Central memory CD4-positive, alpha-beta T cell (primary cell): ENCODE measurements at regions not wholly inside any gene's neighbourhood (a gene's known extent, or its start where the extent isn't known, plus 50 kb on each side); places are given as distances from the start of the nearest gene placed in this dataset.
"Not testable (repeated sequence)": the region's sequence is repeated elsewhere in the genome, so short reads cannot be mapped to it uniquely, and the experiment has no call there.

ENCODE experiments used
- DNase-seq: peaks from one replicate; pipeline ENCODE4 v3.0.0; 2022

GRCh38 chr3:176302271-176302670 is 895.0 kb downstream of the TBL1XR1 start:
- no peak for DNase-seq

- no peak for DNase-seq
Measured at GRCh38 chr3:176296066-176296597, 901.1 kb downstream of the TBL1XR1 start.

DNA sequence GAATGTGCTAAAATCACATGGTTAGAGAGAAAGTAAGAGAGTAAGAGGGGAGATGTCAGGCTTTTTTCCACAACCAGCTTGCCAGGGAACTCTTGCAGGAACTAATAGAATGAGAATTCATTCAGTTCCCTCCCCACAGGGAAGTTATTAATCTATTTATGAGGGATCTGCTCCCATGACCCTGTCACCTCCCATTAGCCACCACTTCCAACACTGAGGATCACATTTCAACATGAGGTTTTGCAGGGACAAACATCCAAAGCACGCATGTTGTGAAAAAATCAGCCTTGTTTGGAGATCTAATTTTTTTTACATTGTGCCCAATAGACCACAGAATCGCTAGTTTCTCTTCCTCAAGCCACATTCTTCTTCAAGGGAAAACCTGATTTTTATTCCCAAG is 904.0 kb downstream of the TBL1XR1 start:
- DNase-seq, result no peak

- DNase-seq, result no peak
Measured at GRCh38 chr3:176286476-176287085, 910.7 kb downstream of the TBL1XR1 start.

DNA sequence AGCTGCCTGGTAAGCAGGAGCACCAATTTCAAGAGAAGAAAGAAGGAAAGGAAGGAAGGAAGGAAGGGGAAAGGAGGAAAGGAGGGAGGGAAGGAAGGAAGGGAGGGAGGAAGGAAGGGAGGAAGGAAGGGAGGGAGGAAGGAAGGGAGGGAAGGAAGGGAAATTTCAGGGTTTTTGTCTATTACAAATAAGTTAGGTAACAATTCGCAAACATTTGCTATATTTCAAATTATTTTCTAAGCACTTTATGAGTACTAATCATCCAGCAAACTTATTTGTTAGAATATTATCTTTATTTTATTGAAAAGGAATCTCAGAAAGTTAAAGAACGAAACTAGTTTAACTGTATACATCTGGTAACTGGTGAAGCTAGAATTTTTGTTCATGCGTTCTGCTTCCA is 921.7 kb downstream of the TBL1XR1 start:
- no peak for DNase-seq

DNA sequence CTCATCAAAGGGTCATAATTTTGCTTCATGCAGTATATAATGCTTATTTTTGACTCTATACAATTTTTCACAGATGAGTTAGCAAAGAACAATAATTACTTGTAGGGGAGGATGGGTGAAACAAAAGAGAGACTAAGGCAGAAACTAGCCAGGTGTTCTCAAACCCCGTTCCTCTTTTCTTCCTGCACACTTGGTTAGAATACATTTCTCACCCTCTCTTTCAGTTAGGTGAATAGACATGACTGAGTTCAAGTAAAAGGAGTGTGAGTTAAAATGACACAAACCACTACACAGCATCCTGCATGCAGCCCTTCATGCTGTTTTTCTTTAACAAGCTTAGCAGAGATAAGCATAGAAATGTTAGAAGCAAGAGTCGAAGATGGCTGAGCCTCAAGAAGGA is 922.2 kb downstream of the TBL1XR1 start:
- no peak for DNase-seq

DNA sequence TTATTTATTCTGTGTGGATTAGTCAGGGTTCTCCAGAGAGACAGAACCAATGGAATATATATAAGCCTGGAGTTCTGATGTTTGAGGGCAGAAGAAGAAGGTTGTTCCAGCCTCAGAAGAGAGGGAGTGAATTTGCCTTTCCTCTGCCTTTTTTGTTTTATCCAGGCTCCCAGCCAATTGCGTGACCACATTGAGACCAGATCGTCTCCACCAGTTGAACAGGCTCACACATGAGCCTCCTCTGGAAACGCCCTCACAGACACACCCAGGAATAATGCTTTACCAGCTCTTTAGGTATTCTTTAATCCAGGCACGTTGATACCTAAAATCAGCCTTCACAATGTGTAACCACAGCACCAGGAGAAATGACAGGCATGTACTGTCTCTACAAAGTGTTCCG is 923.1 kb downstream of the TBL1XR1 start:
- DNase-seq, result no peak

GRCh38 chr3:176262071-176262470 is 935.2 kb downstream of the TBL1XR1 start:
- no peak for DNase-seq

GRCh38 chr3:176247191-176247590 is 950.1 kb downstream of the TBL1XR1 start:
- DNase-seq, result no peak

DNA sequence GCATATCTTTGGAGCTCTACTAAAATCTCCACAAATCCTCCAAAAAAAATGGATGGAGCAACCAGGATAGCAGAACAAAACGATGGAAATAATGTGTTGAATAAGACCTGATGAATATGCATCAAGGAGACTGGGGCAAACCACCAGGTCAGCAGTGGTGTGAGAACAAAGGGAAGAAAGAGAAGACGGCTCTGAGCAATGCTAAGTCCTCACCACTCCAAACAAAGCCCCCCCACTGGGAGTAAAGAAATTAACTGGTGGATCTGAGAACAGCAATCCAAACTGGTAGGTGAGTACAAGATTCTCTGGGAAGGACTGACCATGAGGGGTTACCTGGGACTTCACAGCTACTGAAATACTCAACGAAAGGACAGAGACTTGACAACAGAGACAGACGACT is 977.3 kb downstream of the TBL1XR1 start:
- DNase-seq, result no peak

DNA sequence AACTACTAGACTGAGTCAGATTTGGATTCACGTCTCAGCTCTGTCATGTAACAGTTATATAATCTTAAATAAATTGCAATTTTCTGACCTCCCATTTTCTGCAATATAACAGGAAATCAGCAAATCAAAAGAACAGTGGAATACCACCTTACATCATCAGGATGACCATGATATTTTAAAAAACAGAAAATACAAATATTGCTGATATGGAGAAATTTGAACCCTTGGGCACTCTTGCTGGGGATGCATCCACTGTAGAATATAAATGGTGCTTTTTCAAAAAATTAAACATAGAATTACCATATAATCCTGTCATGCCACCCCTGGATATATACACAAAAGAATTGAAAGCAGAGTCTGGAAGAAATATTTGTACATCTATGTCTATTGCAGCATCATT is 982.5 kb downstream of the TBL1XR1 start:
- DNase-seq, result no peak

DNA sequence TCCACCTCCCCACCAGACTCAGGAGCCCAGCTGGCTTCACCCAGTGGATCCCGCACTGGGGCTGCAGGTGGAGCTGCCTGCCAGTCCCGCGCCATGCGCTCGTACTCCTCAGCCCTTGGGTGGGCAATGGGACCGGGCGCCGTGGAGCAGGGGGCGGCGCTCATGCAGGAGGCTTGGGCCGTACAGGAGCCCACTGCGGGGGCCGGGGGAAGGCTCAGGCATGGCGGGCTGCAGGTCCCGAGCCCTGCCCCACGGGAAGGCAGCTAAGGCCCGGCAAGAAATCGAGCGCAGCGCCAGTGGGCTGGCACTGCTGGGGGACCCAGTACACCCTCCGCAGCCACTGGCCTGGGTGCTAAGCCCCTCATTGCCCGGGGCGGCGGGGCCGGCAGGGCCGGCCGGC is 984.0 kb downstream of the TBL1XR1 start:
- DNase-seq, result not testable (repeated sequence)

GRCh38 chr3:176208915-176209314 is 988.4 kb downstream of the TBL1XR1 start:
- DNase-seq, result no peak

DNA sequence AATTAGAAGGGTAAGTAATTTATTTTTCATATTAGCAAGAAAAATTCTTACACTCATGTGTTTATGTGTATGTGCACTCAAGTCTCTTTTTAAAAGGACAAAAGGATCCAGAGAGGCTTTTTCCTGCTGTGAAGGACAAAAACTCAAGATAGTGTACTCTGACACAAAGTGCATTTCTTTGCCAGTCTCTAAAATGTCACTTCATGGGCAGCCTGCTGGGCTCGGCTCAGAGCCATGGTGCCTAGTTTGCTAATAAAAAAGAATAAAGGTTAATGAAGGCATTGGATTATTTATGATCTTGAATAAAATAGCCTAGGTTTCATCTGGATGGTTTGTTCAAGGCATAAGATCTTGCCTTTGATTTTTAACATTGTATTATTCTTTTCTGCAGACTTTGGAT is 989.0 kb downstream of the TBL1XR1 start:
- DNase-seq, result no peak

- DNase-seq, result no peak
Measured at GRCh38 chr3:176206809-176207208, 990.5 kb downstream of the TBL1XR1 start.

- no peak for DNase-seq
Measured at GRCh38 chr3:176202652-176203051, 994.6 kb downstream of the TBL1XR1 start.

DNA sequence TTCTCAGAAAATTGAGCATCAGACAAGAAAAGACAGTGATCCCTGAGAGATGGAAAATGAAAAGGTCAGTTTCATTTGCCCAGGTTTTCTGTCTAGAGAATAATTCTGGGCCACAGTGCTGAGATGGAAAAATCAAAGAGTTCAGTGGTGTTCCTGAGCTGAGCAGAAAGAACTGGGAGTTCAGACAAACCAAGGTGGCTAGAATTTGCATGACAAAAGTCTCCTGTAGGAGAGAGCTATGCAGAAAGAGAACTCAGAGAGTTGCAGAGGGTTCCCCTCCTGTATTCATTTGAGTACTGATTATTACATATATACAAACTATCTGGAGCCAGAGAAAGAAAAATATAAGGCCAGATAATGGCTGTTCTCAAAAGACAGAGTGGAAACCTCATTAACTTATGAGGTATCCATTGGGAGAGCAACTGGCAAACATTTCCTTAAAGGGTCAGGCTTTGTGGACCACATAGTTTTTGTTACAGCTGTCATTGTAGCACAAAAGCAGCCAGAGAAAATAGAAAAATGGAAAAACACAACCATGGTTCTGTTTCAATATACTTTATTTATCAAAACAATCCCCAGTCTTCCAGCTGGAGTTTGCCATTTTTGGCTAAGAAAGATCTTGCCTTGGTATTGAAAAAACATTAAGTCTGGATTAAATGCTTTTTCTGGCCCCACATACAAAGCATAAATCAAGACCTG is 1004.1 kb downstream of the TBL1XR1 start:
- DNase-seq, result no peak

DNA sequence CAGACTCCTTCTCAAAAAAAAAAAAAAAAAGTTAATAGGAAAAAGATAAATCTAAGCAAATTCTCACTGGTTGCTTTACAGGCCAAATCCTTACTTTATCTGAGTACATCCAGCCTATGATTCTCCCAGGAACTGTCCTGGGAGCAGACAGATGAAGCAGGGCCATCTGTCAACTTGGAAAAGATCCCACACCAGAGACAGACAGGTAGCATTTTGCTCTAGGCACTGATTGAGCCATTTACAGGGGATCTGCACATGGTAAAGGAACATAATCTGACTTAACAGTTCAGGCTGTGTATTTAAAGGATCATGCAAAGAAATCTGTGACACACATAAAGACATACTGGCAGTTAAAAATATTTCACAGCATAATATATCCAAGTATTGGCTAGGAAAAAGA is 1006.5 kb downstream of the TBL1XR1 start:
- no peak for DNase-seq

GRCh38 chr3:176183181-176183580 is 1014.1 kb downstream of the TBL1XR1 start:
- no peak for DNase-seq

DNA sequence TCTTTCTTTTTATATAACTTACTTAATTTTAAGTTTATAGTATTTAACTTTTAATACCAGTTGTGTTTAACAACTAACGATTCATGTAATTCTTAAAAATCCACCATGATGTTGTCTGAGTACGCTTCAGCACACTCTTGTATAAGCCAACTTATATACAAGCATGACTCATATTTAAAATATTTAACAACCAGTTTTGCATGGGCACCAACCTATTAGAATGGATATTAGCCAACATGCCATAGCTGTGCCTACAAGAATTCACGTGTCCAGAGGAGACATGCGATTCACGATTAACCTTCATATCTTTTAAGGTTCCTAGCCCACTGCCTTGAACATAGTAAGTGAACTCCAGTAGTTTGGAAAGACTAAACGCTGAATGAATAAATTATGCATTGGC is 1023.2 kb downstream of the TBL1XR1 start:
- no peak for DNase-seq

GRCh38 chr3:176172492-176172891 is 1024.8 kb downstream of the TBL1XR1 start:
- DNase-seq, result no peak

- no peak for DNase-seq
Measured at GRCh38 chr3:176167272-176167671, 1030.0 kb downstream of the TBL1XR1 start.

- DNase-seq, result no peak
Measured at GRCh38 chr3:176160997-176161396, 1036.3 kb downstream of the TBL1XR1 start.

DNA sequence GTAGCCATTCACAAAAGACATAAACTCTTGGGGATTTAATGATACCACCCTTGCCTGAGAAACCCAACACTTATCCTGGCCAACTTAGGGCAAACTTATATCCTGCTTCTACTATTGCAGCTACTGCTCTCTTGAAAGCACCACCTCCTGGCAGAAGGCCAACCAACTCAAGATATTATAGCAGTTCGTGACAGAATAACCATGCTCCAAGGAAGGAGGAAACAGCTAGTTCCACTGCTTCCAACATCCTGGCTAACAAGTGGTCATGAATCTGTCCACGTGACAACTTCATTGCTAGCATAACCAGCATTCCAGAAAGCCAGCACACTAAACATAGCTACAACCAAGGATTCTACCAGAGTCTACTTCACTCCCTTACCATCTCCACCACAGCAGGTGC is 1037.5 kb downstream of the TBL1XR1 start:
- no peak for DNase-seq

- DNase-seq, result no peak
Measured at GRCh38 chr3:176155012-176155411, 1042.3 kb downstream of the TBL1XR1 start.
